H9 (cell line): ENCODE measurements at regions not wholly inside any gene's neighbourhood (a gene's known extent, or its start where the extent isn't known, plus 50 kb on each side); places are given as distances from the start of the nearest gene placed in this dataset.

ENCODE experiments used
- DNase-seq: peaks from one replicate; pipeline ENCODE4 v3.0.0-alpha.2; 2017
- H2AFZ ChIP-seq: one replicate; pipeline ENCODE4 v1.6.1; 2013; ENCODE audit warnings: mild to moderate bottlenecking, low read length, control low read depth, moderate library complexity
- H2AK5ac ChIP-seq: 2 replicates; pipeline ENCODE4 v1.6.1; 2013; ENCODE audit warnings: low read length, control low read depth, mixed read lengths; ENCODE audit not compliant: insufficient read length
- H2BK120ac ChIP-seq: one replicate; pipeline ENCODE4 v1.6.1; 2013; ENCODE audit warnings: low read depth, mild to moderate bottlenecking, low read length, control low read depth, inconsistent platforms; ENCODE audit not compliant: poor library complexity, severe bottlenecking
- H2BK12ac ChIP-seq: 2 replicates; pipeline ENCODE4 v1.6.1; 2013; ENCODE audit warnings: low read length, control low read depth, mixed read lengths, low read depth; ENCODE audit not compliant: insufficient read length
- H2BK15ac ChIP-seq: 2 replicates; pipeline ENCODE4 v1.6.1; 2013; ENCODE audit warnings: low read depth, low read length, control low read depth
- H2BK20ac ChIP-seq: one replicate; pipeline ENCODE4 v1.6.1; 2013; ENCODE audit warnings: low read depth, mild to moderate bottlenecking, low read length, control low read depth, inconsistent platforms; ENCODE audit not compliant: poor library complexity, severe bottlenecking
- H2BK5ac ChIP-seq: 2 replicates; pipeline ENCODE4 v1.6.1; 2013; ENCODE audit warnings: low read length, control low read depth, mixed read lengths; ENCODE audit not compliant: insufficient read length
- H3K14ac ChIP-seq: 2 replicates; pipeline ENCODE4 v1.6.1; 2013; ENCODE audit warnings: low read length, control low read depth; ENCODE audit not compliant: insufficient read depth
- H3K18ac ChIP-seq: 2 replicates; pipeline ENCODE4 v1.6.1; 2013; ENCODE audit warnings: low read depth, mild to moderate bottlenecking, mixed read lengths, low read length, control low read depth; ENCODE audit not compliant: insufficient read length
- H3K23ac ChIP-seq: 2 replicates; pipeline ENCODE4 v1.6.1; 2013; ENCODE audit warnings: low read length, control low read depth, mixed read lengths, low read depth; ENCODE audit not compliant: insufficient read length
- H3K23me2 ChIP-seq: 2 replicates; pipeline ENCODE4 v1.6.1; 2013; ENCODE audit warnings: low read depth, mild to moderate bottlenecking, mixed read lengths, low read length, control low read depth; ENCODE audit not compliant: insufficient read length, poor library complexity, severe bottlenecking
- H3K27ac ChIP-seq: 2 replicates; pipeline ENCODE4 v1.5.1; 2013; ENCODE audit warnings: low read length, control low read depth, mixed read lengths, low read depth; ENCODE audit not compliant: insufficient read length
- H3K27me3 ChIP-seq: 2 replicates; pipeline ENCODE4 v1.6.1; 2013; ENCODE audit warnings: low read length, control low read depth, inconsistent platforms; ENCODE audit not compliant: insufficient read depth
- H3K4ac ChIP-seq: 2 replicates; pipeline ENCODE4 v1.6.1; 2013; ENCODE audit warnings: low read depth, mild to moderate bottlenecking, control low read depth, inconsistent platforms, low read length, moderate library complexity
- H3K4me1 ChIP-seq: 2 replicates; pipeline ENCODE4 v1.6.1; 2013; ENCODE audit warnings: low read length, control low read depth, inconsistent platforms; ENCODE audit not compliant: insufficient read depth
- H3K4me2 ChIP-seq: 2 replicates; pipeline ENCODE4 v1.6.1; 2013; ENCODE audit warnings: low read length, control low read depth, mixed read lengths; ENCODE audit not compliant: insufficient read length, insufficient read depth
- H3K56ac ChIP-seq: 2 replicates; pipeline ENCODE4 v1.6.1; 2013; ENCODE audit warnings: low read depth, mild to moderate bottlenecking, mixed read lengths, low read length, control low read depth; ENCODE audit not compliant: insufficient read length
- H3K79me1 ChIP-seq: 2 replicates; pipeline ENCODE4 v1.6.1; 2013; ENCODE audit warnings: low read depth, mild to moderate bottlenecking, moderate library complexity, low read length, control low read depth, inconsistent platforms; ENCODE audit not compliant: insufficient read depth, poor library complexity, severe bottlenecking
- H3K79me2 ChIP-seq: 2 replicates; pipeline ENCODE4 v1.6.1; 2013; ENCODE audit warnings: low read length, control low read depth, inconsistent platforms; ENCODE audit not compliant: insufficient read depth
- H3K9ac ChIP-seq: 2 replicates; pipeline ENCODE4 v1.6.1; 2013; ENCODE audit warnings: low read length, control low read depth, mixed read lengths; ENCODE audit not compliant: insufficient read length; ENCODE audit errors: extremely low read depth
- H3K9me3 ChIP-seq: one replicate; pipeline ENCODE4 v1.6.1; 2013; ENCODE audit warnings: low read depth, low read length, inconsistent platforms; ENCODE audit not compliant: control insufficient read depth
- H3T11ph ChIP-seq: one replicate; pipeline ENCODE4 v1.6.1; 2013; ENCODE audit warnings: mild to moderate bottlenecking, low read length, control low read depth, inconsistent platforms
- H4K20me1 ChIP-seq: one replicate; pipeline ENCODE4 v1.6.1; 2013; ENCODE audit not compliant: control insufficient read depth, insufficient read length, insufficient read depth
- H4K5ac ChIP-seq: 2 replicates; pipeline ENCODE4 v1.6.1; 2013; ENCODE audit warnings: low read depth, mild to moderate bottlenecking, mixed read lengths, low read length, control low read depth; ENCODE audit not compliant: insufficient read length
- H4K8ac ChIP-seq: replicated peaks from 2 replicates; pipeline ENCODE4 v1.6.1; 2013; ENCODE audit warnings: low read length, control low read depth, mixed read lengths, low read depth; ENCODE audit not compliant: insufficient read length
- H4K91ac ChIP-seq: 2 replicates; pipeline ENCODE4 v1.6.1; 2013; ENCODE audit warnings: low read depth, mild to moderate bottlenecking, moderate library complexity, mixed read lengths, low read length, control low read depth; ENCODE audit not compliant: insufficient read length
- H3K27ac Mint-ChIP-seq, 3 experiments: 2 replicates in 2 of 3; 3 replicates in 1 of 3; pipeline ENCODE4 v1.8.0; 2020 to 2021; ENCODE audit warnings: mixed read lengths in 3 of 3, mild to moderate bottlenecking in 1 of 3, moderate library complexity in 1 of 3
- H3K27me3 Mint-ChIP-seq: 2 replicates; pipeline ENCODE4 v1.8.0; 2021; ENCODE audit warnings: low read depth, mild to moderate bottlenecking, moderate library complexity, mixed read lengths
- H3K36me3 Mint-ChIP-seq, 3 experiments: 2 replicates in 2 of 3; 3 replicates in 1 of 3; pipeline ENCODE4 v1.8.0; 2020 to 2021; ENCODE audit warnings: low read depth in 3 of 3, mixed read lengths in 3 of 3; ENCODE audit not compliant: insufficient read depth in 1 of 3
- H3K4me1 Mint-ChIP-seq, 2 experiments: 2 replicates each; pipeline ENCODE4 v1.8.0; 2020; ENCODE audit warnings: mixed read lengths in 2 of 2
- H3K4me3 Mint-ChIP-seq, 2 experiments: 2 replicates in 1 of 2; 3 replicates in 1 of 2; pipeline ENCODE4 v1.8.0; 2020 to 2021; ENCODE audit warnings: mild to moderate bottlenecking in 2 of 2, mixed read lengths in 2 of 2, moderate library complexity in 1 of 2
- H3K9me3 Mint-ChIP-seq, 2 experiments: 2 replicates in 1 of 2; 3 replicates in 1 of 2; pipeline ENCODE4 v1.8.0; 2020; ENCODE audit warnings: mild to moderate bottlenecking in 2 of 2, mixed read lengths in 2 of 2, moderate library complexity in 1 of 2
- WGBS: extraction: QIAGEN DNeasy Blood & Tissue Kit; methylation state at CpG from one replicate; pipeline ENCODE4 v1.1.7; 2013; ENCODE audit warnings: missing lambda C conversion rate, low lambda C conversion rate, mixed read lengths; ENCODE audit not compliant: insufficient read length; ENCODE audit errors: extremely low coverage; 5-methylcytosine and 5-hydroxymethylcytosine counted together
- TF ChIP-seq, protein P1 (sequence below): fragments of 200-600 bp; sonication (generic); conservative IDR thresholded peaks from 3 replicates; pipeline ENCODE4 v1.8.0; 2021; ENCODE audit warnings: antibody characterized with exemption, mild to moderate bottlenecking

DNA sequence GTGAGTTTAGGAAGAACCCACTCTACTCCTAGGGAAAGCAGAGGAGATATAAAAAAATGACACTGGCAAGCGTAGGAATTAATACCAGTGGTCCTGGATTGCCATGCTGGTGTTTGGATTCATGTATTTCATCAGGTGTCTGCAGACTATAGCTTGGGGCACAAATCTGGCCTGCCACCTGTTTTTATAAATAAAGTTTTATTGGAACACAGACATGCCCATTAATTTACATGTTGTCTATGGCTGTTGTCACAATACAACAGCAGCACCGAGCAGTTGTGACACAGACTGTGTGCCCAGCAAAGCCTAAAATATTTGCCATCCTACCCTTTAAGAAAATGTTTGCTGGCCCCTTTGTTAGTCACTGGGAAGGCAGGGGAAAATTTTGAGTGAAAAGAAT is 553.2 kb downstream of the VRK1 start:
- no peaks in the 10 kb centered on the region for H3K79me2 ChIP-seq
- H4K91ac ChIP-seq = no peak overlapping the region
- no peak overlapping the region for H3K4ac ChIP-seq
- H3K18ac ChIP-seq = no peak overlapping the region
- H3K9ac ChIP-seq = no peak overlapping the region
- no peaks in the 10 kb centered on the region for H4K20me1 ChIP-seq
- no peak for DNase-seq
- no peak overlapping the region for H2BK5ac ChIP-seq
- Mint-ChIP-seq H3K4me1 (no peaks in the 10 kb centered on the region), H3K9me3 (peaks cover 0 to 2% of the 10 kb centered on the region in 2 experiments; a peak in 1 of 5 replicates), H3K27me3 (peaks cover 3% of the 10 kb centered on the region), H3K27ac (no peak overlapping the region), H3K36me3 (no peaks in the 10 kb centered on the region; a peak in 2 of 7 replicates), H3K4me3 (no peak overlapping the region)
- H3K23me2 ChIP-seq = no peaks in the 10 kb centered on the region
- no peak overlapping the region for H2BK12ac ChIP-seq
- no peaks in the 10 kb centered on the region for H3K4me1 ChIP-seq
- TF ChIP-seq, protein P1, sequence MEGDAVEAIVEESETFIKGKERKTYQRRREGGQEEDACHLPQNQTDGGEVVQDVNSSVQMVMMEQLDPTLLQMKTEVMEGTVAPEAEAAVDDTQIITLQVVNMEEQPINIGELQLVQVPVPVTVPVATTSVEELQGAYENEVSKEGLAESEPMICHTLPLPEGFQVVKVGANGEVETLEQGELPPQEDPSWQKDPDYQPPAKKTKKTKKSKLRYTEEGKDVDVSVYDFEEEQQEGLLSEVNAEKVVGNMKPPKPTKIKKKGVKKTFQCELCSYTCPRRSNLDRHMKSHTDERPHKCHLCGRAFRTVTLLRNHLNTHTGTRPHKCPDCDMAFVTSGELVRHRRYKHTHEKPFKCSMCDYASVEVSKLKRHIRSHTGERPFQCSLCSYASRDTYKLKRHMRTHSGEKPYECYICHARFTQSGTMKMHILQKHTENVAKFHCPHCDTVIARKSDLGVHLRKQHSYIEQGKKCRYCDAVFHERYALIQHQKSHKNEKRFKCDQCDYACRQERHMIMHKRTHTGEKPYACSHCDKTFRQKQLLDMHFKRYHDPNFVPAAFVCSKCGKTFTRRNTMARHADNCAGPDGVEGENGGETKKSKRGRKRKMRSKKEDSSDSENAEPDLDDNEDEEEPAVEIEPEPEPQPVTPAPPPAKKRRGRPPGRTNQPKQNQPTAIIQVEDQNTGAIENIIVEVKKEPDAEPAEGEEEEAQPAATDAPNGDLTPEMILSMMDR = no peak
- H3T11ph ChIP-seq = no peak overlapping the region
- no peak overlapping the region for H2AK5ac ChIP-seq
- no peak overlapping the region for H4K8ac ChIP-seq
- no peak overlapping the region for H3K23ac ChIP-seq
- H3K79me1 ChIP-seq = no peaks in the 10 kb centered on the region
- no peak overlapping the region for H2AFZ ChIP-seq
- no peak overlapping the region for H2BK120ac ChIP-seq
- no peaks in the 10 kb centered on the region for H3K9me3 ChIP-seq
- no peak overlapping the region for H3K56ac ChIP-seq
- no peak overlapping the region for H2BK15ac ChIP-seq
- WGBS = no CpG with 5 or more reads among the region's 2 CpGs
- no peak overlapping the region for H4K5ac ChIP-seq
- H3K27me3 ChIP-seq = no peaks in the 10 kb centered on the region
- no peak overlapping the region for H2BK20ac ChIP-seq
- no peak overlapping the region for H3K4me2 ChIP-seq
- no peak overlapping the region for H3K14ac ChIP-seq
- no peak overlapping the region for H3K27ac ChIP-seq
